HG02571 (cell line): ENCODE measurements at regions not wholly inside any gene's neighbourhood (a gene's known extent, or its start where the extent isn't known, plus 50 kb on each side); places are given as distances from the start of the nearest gene placed in this dataset.

Experiments used
- ATAC-seq: cut with Tn5 transposase; IDR thresholded peaks from one replicate; pipeline ENCODE4 v1.9.1; 2021; ENCODE audit warnings: mild to moderate bottlenecking, moderate library complexity; ENCODE audit not compliant: unreplicated experiment

DNA sequence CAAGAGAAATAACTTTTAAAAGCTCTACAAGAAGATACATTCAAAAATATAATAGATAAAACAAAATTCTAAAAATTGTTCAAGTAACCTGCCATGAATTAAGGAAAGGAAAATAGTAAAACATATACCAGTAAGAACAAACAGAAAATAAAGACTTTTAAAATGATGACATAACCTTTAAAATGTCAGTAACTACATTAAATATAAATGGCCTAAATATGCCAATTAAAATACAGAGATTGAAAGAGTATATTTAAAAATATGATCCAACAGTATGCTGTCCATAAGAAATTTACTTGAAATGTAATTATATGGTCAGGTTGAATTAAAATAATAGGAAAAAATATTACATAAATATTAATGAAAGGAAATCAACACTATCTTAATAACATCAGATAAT lies 911.7 kb upstream of the POU3F3 start:
- ATAC-seq: no peak

DNA sequence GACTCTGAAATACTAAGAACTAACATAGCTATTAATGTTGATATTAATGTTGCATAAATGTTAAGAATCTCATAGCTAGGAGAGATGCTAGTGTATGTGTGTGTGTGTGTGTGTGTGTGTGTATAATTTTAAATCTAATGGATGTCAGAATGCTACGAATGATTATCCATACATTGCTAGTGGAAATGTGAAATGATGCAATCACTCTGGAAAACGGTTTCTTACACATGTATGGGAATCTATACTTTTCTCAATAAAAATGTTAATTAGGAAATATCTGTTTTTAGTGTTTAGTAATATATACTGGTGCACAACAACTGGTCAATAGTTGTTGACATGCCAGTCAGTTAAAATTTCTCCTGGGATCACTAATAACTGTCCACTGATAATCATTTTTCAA lies 908.8 kb upstream of the POU3F3 start:
- ATAC-seq: no peak

DNA sequence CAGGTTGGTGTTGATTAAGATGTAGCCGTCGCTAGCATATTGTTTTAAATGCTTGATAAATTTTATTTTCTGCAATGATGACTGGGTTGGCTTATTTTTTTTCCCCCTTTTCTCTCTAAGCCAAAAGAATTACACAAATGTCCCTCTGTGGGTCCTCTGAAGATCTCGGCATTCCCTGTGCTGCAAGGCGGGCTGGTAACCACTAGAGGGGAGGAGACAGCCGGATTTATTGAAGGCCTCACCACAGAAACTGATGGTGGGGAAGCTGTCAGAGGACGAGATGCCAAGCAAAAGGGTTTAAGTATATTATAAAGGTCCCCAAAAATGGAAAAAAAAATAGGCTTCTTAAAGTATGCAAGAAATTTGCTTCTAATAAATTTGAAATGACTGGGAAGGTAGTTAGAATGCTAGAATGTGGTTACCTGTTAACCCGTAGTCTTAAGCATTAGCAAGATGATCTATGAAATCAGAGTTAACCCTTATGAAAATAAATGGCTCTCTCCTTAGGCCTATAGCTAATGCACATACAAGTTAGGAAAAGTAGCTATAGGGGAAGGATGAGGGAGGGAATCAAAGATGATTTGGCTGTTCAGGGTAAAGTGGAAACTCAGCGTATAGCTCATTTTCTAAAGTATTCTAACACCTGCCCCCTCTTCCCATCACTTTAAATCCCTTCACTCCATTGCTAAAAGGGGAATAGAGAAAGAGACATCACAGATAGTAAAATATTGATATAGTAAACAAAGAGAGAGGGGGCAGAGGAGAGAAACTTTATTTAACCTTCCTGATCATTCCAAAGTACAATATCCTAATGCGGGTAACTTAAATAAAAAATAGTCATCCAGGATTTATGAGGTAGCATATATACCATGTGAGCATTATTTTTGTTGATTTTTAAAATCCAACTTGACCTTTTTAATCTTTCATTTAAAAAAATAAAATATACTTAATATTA lies 894.5 kb upstream of the POU3F3 start:
- ATAC-seq: no peak

DNA sequence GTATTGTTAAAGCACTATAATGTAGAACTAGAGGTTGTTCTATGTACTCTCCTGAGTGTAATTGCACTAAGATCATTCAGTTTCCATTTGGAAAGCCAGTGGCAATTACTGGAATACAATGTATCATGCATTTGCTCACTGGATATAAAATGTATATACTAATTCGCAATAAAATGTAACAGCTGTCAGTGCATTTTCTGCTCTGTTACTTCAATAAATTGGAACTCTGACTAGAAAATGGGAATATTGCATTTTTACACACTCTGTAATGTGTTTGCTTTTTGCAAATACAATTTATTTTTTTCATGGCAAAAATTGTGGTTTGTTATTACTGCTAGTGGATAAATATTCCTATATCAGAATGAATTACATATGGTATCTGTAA lies 893.8 kb upstream of the POU3F3 start:
- ATAC-seq: no peak

DNA sequence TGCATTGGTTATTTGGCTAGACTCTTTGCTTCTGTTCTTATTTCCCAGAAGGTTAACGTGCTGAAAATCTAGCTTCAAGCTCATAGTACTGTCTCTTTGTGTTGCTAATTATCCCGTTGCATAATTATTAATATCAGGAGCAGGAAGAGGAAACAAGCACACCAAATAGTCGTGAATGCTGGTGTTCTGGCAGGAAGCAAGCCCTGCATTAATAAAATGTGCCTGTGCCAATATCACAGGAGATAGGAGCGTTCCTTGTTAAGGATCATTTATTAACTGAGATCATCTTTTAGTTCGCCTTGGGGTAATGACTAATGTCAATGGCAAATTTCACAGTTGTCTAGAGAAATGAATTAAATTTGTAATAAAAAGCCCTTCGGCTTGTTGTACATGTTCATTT lies 893.0 kb upstream of the POU3F3 start:
- no peak for ATAC-seq

DNA sequence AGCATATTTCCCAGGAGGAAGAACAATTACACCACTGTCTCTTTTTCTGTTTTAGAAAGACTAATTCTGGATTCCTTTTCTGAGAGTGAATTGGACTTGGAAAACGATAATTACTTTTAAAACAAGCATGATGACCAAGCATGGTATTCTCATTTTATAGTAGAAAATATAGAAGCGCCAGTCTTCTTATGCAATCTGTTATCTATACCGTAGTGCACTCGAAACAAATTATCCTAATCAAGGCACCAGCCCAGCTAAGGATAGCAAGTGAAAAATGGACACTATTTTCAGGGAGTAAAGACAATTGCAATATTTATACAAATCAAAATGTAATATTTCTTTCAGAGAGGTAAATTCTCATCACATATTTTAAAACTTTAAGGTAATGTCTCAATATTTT lies 892.1 kb upstream of the POU3F3 start:
- no peak for ATAC-seq

DNA sequence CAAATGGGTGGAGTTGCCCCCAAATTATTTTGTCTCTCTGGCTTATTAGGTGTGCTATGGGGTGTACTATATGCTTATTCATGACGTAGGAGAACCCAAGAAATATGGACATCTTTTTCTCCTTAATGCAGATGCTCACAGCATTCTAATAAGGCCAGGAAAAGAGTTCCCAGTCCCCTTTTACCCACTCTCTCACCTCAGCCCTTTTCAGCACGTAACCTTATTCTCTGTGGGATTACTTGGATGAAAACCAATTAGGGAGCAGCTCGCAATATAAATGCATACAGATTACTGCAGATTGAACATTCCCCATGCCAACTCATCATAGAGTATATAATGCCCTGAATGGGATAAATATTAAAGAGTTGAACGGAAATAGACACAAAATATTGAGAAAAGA lies 891.2 kb upstream of the POU3F3 start:
- ATAC-seq: no peak

DNA sequence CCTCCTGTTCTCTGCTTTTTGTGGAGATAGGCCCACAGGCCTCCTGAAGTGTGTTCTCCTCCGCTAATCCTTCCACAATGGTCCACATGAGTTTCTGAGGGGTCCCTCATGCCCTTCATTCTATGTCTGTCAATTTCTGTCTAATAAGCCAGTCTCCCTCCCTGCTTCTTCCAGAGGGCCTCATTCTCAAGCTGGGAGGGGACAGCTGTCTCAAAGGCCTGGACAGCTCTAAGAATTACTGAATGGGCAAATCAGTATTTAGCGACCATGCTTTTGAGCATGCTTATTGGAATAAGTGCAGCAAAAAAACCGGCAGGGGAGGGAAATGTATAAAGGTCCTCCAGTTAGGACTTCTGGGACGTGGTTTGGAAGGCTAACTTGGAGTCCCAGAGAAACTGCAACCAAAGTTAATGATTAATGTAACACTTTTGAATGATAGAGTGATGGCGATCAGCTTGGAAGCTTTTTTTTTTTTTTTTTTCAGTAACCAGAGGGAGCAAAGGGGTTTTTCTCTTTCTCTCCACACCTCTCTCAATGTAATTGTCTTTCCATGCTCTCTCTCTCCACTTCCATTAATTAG lies 890.7 kb upstream of the POU3F3 start:
- ATAC-seq: no peak

DNA sequence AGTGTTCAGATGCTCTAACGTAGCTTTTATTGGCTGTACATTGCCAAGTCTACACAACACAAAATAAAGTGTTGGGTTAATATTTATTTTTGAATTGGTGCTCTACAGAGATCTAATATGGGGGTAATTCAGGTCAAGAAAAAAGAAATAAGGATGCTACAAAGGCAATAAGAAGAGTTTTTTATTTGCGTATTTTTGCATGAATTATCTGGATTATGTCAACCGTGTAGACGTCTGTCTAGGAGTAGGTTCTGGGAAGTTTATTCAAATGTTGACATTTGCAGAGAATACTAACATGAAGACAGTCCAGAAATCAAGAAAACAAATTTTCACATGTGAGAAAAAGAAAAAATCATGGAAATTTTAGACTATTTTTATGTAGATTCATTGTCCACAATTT lies 876.7 kb upstream of the POU3F3 start:
- ATAC-seq: no peak

DNA sequence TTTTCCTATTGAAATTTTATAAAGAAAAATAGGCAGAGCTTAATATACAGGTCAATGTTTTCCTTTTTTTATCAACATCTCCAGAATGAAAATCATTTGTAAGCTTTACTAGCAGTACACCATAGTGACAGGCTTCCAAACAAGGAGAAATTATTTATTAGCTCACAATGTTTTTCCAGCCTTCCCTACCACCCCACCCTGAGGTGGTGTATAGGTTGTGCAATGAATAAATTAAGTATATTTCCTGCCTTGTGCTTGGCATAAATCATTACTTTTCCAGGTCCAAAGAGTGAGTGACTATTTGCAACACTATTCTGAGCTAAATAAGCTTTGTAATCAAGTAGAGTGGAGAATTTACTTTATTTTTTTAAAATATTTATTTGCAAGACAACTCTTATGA lies 876.2 kb upstream of the POU3F3 start:
- ATAC-seq: no peak

DNA sequence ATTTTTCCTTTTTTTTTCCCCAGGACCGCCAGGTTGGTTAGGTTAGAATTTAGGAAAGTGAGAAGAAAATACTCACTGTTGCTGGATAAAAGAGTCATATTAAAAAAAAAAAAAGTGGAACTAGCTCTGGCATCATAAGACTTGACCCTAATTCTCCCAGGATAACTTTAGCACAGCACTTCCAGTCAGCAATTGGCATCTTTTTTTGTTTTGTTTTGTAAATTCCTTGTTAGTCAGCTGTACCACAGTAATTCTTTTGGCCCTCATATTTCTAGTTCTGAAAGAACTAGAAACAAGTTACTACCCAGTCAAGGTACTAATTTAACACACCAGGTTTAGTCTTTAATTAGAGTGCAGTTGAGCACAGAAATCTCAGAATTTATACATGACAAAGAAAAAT lies 873.5 kb upstream of the POU3F3 start:
- no peak for ATAC-seq

DNA sequence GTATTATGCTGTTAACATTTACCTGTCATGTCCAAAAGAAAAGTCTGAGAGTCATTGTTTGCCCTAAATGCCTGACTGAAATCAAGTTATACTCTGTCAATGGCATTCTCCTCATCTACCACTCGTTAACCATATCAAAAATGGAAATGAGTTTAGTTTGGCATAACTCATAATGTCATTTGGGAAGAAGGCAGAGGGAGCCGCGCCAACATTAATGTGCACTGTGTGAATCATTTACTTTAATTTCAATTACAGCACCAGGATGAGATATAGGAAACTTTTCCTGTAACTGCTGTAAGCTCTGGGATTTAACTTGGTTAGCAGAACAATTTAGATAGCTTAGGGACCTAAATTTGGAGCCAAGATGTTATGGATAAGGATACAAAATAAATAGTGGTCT lies 871.2 kb upstream of the POU3F3 start:
- no peak for ATAC-seq

DNA sequence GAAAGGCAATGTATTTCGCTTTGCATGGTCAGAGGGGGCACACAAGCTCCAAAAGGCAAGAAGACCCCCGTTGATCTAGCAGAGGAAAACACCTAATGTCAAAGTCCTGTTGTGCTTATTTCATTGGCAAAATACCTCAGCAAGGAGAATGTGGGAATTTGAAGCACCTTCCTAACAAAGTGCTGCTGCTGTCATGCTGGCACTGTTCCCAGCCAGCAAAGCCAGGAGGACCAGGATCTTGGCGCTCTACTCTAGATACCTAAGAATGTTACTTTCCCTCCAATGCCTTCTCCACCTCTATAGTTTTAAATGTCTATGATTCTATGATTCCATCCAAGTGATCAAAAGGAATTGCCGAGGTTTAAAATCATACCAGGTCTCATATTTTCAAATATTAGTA lies 867.9 kb upstream of the POU3F3 start:
- ATAC-seq: no peak

DNA sequence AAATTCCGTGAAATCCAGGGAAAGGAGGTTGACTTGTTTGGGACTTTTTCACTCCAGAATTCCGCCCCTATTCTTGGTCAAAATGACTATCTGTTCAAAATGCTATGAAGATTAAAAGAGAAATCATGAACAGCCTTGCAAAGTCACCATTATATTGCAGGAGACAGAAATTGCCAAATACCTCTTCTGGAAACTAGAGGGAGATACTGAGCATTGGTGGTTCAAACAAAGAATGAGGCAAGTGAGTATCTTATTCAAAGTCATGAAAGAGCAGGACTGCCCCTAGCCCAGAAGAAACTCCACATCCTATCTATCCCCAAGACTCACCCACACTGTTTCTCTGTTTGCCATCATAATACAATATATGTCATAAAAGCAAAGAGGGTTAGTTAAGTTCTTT lies 862.3 kb upstream of the POU3F3 start:
- ATAC-seq: no peak

DNA sequence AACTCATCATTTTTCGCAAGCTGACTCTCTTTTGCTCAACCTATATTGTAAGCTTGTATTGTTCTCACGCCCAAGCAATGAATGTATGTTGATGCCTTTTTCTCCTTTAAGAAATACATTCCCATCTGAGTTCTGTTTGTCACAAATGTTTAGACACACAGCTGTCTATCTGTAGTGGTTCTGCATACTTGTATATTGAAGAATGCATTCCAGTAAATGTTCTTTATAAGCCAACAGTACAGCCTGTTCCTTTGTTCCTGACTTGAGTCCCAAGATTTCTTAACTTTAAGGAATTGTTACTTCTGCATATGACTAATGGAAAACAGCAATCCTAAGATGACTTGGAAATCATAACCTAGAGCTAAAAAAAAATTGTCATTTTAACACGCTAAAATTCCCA lies 849.1 kb upstream of the POU3F3 start:
- no peak for ATAC-seq

DNA sequence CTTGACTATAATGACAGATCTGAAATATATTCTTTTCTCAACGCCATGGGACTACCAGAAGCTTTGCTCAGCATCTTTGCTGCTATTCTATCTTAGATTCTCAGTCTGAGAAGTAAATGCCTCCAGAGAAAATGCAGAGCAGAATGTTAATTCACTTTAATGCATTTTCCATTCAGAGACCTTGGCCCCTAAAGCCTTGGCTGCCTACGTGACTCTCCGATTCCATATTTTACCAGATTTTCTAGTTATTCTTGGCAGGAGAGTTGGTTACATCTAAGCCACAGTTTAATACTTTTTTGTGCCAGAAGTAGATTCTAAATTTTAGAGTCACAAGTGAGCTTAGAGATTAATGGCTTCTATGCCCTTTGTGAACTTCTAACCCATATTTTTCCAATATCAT lies 837.1 kb upstream of the POU3F3 start:
- no peak for ATAC-seq

DNA sequence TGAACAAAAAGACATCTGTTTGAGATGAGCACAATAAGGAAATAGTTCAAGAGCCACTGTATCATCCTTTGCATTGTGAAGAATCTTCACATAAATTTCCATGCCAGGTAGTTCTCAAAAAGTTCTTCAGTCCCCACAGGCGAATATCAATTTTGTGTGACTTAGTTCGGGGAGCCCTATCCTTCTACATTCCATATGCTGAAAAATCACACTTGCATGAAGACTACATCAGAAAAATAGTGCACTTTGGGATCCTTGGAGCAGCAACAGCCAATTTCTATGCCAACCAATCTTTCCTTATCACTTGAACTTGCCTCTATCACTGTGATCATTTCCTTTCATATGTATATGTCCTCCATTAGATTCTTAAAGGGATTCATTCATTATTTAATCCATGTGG lies 830.6 kb upstream of the POU3F3 start:
- no peak for ATAC-seq

DNA sequence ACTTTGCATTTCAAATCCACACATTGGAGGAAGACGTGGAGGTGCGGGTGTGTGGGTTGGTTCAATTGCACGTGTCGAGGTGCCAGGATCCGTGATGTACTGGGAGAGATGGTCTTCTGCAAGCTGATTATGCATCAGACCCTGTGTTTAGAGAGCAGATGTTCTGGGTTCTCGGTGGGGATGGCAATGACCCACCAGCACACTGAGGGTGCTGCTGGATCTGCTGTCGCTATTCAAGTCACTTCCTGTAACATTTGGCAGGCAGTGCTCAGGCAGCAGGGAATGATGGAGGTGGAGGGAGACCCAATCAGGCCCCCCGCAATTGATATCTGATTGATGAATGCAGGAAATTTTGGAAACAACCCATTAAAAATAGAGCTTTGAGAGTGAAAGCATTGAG lies 830.1 kb upstream of the POU3F3 start:
- no peak for ATAC-seq

DNA sequence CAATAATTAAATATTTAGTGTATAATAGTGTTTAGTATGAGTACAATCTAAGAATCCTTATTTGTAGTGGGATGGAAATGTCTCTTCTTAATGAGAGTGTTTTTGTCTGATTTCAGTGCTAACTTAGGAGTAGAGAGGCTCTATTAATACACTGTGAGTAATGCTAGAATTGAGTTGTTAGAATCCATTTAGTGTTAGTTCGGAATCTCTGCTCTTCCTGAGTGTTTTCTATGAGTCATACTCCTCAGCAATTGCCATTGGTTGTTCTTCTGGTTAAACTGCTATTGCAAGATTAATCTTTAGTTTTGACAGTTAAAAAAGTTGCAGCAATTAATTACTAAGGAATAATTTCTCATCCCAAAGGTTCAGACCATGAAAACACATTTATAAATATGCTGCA lies 828.6 kb upstream of the POU3F3 start:
- no peak for ATAC-seq

DNA sequence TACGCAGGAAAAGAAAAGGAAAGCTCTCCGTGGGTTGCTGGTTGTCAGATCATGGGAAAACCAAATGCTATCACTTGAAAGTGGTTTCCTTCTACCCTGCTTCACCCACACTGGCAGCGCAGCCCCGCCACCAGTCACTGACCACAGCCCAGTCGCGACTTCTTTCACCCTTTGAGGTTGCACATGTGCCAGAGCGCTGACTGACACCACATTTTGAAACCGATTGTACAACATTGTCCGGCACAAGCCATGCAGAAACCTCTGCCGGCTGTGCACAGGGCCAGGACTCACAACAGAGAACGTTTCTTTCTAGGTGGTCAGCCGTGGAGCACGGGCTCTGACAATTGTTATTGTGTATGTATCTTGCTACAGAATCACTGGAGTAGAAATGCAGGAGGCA lies 827.2 kb upstream of the POU3F3 start:
- no peak for ATAC-seq

DNA sequence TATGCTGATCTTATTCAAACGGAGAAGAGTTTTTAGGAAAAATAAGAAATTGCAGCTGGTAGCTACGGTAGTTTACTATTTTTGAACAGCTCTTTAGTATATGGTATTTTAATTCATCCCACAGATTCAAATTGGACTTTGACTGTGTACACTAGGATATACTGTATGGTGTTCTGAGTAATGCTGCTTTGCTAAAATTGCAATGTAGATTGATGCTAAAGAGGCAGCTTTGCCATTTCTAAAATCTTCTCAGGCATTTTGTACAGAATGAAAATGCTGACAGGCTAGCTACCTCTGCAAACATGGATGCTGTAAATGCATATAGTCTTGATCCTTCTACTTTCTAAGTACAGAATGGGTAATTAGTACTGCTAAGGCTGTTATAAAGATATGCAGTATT lies 826.6 kb upstream of the POU3F3 start:
- no peak for ATAC-seq

DNA sequence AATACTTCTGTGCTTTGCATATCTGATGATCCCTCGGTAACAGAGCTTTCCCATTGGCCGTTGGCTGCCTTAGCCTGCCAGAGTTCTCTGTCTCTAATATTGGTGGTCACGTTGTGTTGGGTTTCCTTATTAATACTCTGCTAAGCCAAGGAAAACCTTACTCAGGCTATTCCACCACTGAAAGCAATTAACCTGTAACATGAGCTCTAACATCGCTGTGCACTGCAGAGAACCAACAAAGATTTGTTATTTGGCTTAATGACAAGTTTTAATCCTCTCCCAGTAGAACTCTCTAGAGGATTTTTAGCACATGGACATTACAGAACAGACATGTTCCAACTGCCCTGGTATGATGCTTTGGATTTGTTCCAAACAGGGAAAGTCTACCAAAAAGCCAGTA lies 825.9 kb upstream of the POU3F3 start:
- ATAC-seq: no peak

DNA sequence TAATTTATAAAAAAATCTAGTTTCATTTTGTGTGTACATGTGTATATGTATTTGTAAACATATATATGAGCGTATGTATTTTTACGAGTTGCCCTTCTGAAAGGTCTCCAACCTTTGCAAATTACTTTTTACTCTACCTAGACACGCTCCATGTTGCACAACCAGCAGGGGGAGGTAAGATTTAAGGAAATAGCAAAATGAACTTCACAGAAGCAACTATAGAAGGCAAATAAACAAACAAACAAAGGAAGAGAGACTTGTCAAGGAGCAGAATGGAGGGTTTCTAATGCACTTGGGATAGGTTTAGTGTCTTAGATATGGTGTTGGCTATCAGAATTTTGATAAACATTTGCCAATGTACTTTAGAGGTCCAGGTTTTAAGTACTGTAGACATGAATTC lies 820.5 kb upstream of the POU3F3 start:
- no peak for ATAC-seq
